ENCODE measurements at regions not wholly inside any gene's neighbourhood (a gene's known extent, or its start where the extent isn't known, plus 50 kb on each side); places are given as distances from the start of the nearest gene placed in this dataset.

GRCh38 chr16:82229800-82230619, 60.0 kb upstream of the MPHOSPH6 start:
- H3K4me1 Mint-ChIP-seq (ENCODE audit: unreplicated experiment): no peaks in the 10 kb centered on the region
- no peaks in the 10 kb centered on the region for H3K36me3 Mint-ChIP-seq (ENCODE audit: unreplicated experiment)
- no peaks in the 10 kb centered on the region for H3K9me3 Mint-ChIP-seq (ENCODE audit: unreplicated experiment)
- no peak overlapping the region for H3K4me3 Mint-ChIP-seq (ENCODE audit: unreplicated experiment)
- DNase-seq (ENCODE audit: extremely low spot score, unreplicated experiment): peak; percentile 87
- no peak overlapping the region for H3K27ac Mint-ChIP-seq (ENCODE audit: unreplicated experiment)
- peak; percentile 90 for TF ChIP-seq CTCF (IDR thresholded peaks at IDR 0.05)
- H3K27me3 Mint-ChIP-seq (ENCODE audit: unreplicated experiment): peaks cover 24% of the 10 kb centered on the region

- DNase-seq (ENCODE audit: extremely low spot score, unreplicated experiment): no peak
- Mint-ChIP-seq H3K4me3 (ENCODE audit: unreplicated experiment) (no peak overlapping the region), H3K4me1 (ENCODE audit: unreplicated experiment) (no peaks in the 10 kb centered on the region), H3K36me3 (ENCODE audit: unreplicated experiment) (no peaks in the 10 kb centered on the region), H3K9me3 (ENCODE audit: unreplicated experiment) (no peaks in the 10 kb centered on the region), H3K27me3 (ENCODE audit: unreplicated experiment) (peaks cover 33% of the 10 kb centered on the region), H3K27ac (ENCODE audit: unreplicated experiment) (no peak overlapping the region)
- no peak for TF ChIP-seq CTCF (IDR thresholded peaks at IDR 0.05)
Observed at GRCh38 chr16:82226327-82226726, 56.3 kb upstream of the MPHOSPH6 start.

DNA sequence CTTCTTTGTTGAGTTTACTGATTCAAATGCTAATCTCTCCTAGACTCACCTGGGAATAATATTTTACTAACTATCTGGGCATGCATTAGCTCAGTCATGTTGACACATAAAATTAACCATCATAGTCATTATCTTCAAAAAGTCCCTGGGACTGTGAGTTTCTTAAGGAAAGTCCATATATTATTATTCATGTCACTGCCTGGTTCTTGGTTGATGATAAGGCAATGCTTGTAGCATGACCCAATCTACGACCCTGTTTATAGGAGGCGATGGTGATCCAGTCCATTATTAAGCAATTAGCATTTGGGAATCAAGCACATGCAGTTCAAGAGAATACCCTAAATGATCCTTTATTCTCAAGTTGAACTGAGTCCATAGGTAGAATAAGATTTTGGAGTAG, 54.8 kb upstream of the MPHOSPH6 start:
- DNase-seq (ENCODE audit: extremely low spot score, unreplicated experiment): no peak
- no peak overlapping the region for H3K4me3 Mint-ChIP-seq (ENCODE audit: unreplicated experiment)
- no peak for TF ChIP-seq CTCF (IDR thresholded peaks at IDR 0.05)
- no peaks in the 10 kb centered on the region for H3K4me1 Mint-ChIP-seq (ENCODE audit: unreplicated experiment)
- H3K9me3 Mint-ChIP-seq (ENCODE audit: unreplicated experiment): no peaks in the 10 kb centered on the region
- peaks cover 28% of the 10 kb centered on the region for H3K27me3 Mint-ChIP-seq (ENCODE audit: unreplicated experiment)
- H3K27ac Mint-ChIP-seq (ENCODE audit: unreplicated experiment): no peak overlapping the region
- H3K36me3 Mint-ChIP-seq (ENCODE audit: unreplicated experiment): no peaks in the 10 kb centered on the region

GRCh38 chr16:82220541-82220940, 50.5 kb upstream of the MPHOSPH6 start:
- TF ChIP-seq CTCF (IDR thresholded peaks at IDR 0.05): no peak
- Mint-ChIP-seq H3K36me3 (ENCODE audit: unreplicated experiment) (no peaks in the 10 kb centered on the region), H3K27me3 (ENCODE audit: unreplicated experiment) (peaks cover 22% of the 10 kb centered on the region), H3K4me3 (ENCODE audit: unreplicated experiment) (no peak overlapping the region), H3K4me1 (ENCODE audit: unreplicated experiment) (no peaks in the 10 kb centered on the region), H3K27ac (ENCODE audit: unreplicated experiment) (no peak overlapping the region), H3K9me3 (ENCODE audit: unreplicated experiment) (no peaks in the 10 kb centered on the region)
- DNase-seq (ENCODE audit: extremely low spot score, unreplicated experiment): no peak

Data from osteocyte (in vitro differentiated cells).